Tibial nerve (tissue), 4 donors: ENCODE measurements at regions not wholly inside any gene's neighbourhood (a gene's known extent, or its start where the extent isn't known, plus 50 kb on each side); places are given as distances from the start of the nearest gene placed in this dataset.

ENCODE experiments used
- CTCF ChIP-seq, 5 experiments: fragments of 200-600 bp in 3 of 5; fragments of 450-650 bp in 2 of 5; sonication (generic) in 3 of 5; IDR thresholded peaks; one replicate each; pipeline ENCODE4 v1.5.1; 2016 to 2019; ENCODE audit warnings: antibody characterized with exemption in 5 of 5, mild to moderate bottlenecking in 3 of 5, moderate library complexity in 2 of 5
- EP300 ChIP-seq, 2 donors: sonication (generic); formaldehyde crosslinking; IDR thresholded peaks; one replicate each; pipeline ENCODE4 v1.6.1; 2017; ENCODE audit warnings: antibody characterized with exemption in 2 of 2, mild to moderate bottlenecking in 1 of 2
- POLR2A ChIP-seq, 2 donors: fragments of 450-650 bp; IDR thresholded peaks; one replicate each; pipeline ENCODE4 v1.6.1; 2017; ENCODE audit warnings: antibody characterized with exemption in 2 of 2, mild to moderate bottlenecking in 2 of 2, moderate library complexity in 2 of 2

- TF ChIP-seq CTCF (IDR thresholded peaks at IDR 0.05) (no peak), EP300 (IDR thresholded peaks at IDR 0.05) (no peak), POLR2A (IDR thresholded peaks at IDR 0.05) (no peak)
Observed at GRCh38 chr4:75172551-75172950, 239.6 kb downstream of the PARM1 start.
